ENCODE measurements at regions not wholly inside any gene's neighbourhood (a gene's known extent, or its start where the extent isn't known, plus 50 kb on each side); places are given as distances from the start of the nearest gene placed in this dataset.

- intact Hi-C loops (cut with DNase I): loop anchor here in 2 of 10 donors (10.0 kb wide), 3 partner anchors 482 to 912 kb away; no protein-coding TSS in a partner anchor
- WGBS, 2 donors: 48 to 50% methylated on average over 4 of the region's 4 CpGs
- Histone ChIP-seq H3K4me1 (no peaks in the 10 kb centered on the region), H3K4me3 (no peak overlapping the region), H3K27ac (no peak overlapping the region), H3K27me3 (peaks cover 0 to 47% (median 14%) of the 10 kb centered on the region in 7 donors), H3K9me3 (no peaks in the 10 kb centered on the region), H3K36me3 (no peaks in the 10 kb centered on the region)
- ATAC-seq (no peak), DNase-seq (no peak)
- no peak for TF ChIP-seq CTCF (IDR thresholded peaks at IDR 0.05)
These were observed 66.0 kb upstream of the PAX6 start for GRCh38 chr11:31877083-31877482.

DNA sequence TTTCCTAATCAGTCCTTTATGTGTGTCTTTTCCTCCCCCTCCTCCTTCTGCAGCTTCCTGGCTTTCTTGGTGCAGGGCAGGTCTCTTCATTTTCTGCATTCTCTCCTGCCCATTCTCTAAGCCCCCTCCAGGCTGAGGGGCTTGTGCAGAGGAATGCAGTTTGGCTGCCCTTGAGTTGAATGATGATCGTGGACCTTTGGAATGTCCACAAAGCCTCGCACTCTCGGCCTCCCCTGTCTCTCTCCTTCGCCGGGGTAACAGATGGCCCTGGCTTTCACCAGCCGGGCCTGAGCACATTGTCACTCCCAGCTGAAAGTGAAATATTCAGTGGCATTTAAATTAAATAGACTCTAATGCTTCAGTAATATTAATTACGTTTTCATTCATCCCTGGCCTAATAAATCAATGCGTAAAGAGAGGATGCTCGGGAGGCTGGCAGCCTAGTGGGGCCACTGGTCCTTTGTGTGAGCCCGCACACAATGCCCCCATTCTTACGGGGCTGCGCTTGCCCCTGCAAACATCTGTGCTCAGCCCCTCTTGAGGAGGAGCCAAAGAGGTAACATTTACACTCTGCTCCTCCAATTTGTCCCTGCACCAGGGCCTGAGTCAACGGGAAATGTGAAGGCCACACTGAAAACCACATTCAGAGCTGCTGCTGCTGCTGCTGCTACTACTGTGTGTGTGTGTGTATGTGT, 64.9 kb upstream of the PAX6 start:
- H3K9me3 ChIP-seq: no peaks in the 10 kb centered on the region
- H3K27me3 ChIP-seq: peaks cover 0 to 47% (median 18%) of the 10 kb centered on the region in 7 donors
- DNase-seq: no peak
- WGBS, 2 donors: 62 to 65% methylated on average over 13 of the region's 13 CpGs
- no peak overlapping the region for H3K27ac ChIP-seq
- H3K4me3 ChIP-seq: no peak overlapping the region
- no peak for TF ChIP-seq CTCF (IDR thresholded peaks at IDR 0.05)
- ATAC-seq: no peak
- intact Hi-C loops (cut with DNase I): loop anchor here in 2 of 10 donors (10.0 kb wide), 3 partner anchors 481 to 911 kb away; no protein-coding TSS in a partner anchor
- H3K4me1 ChIP-seq: no peaks in the 10 kb centered on the region
- H3K36me3 ChIP-seq: no peaks in the 10 kb centered on the region

DNA sequence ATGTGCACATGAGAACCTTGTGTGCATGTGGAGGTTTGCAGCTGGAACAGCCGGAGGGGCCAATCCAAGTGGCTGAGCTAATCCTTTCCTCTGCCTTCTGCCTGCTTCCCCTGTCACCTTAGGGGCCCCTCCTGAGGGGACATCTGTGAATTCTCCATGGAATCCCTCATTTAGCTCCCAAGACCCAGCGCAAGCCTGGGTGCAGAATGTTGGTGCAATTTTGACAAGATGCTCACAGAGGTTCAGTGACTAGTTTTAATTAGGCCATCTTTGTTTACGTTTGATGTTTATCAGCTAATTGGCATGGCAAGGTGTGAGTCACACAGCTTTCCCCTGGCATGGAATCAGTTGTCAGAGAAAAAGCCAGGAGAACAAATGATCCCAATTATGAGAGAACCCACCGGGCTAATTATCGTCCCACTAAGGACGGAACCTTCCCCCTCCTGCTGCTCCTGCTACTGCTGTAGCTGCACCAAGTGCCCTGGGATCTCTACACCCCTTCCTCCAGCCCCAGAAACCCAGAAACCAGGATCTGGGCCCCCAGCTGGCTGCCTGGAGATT, 63.6 kb upstream of the PAX6 start:
- TF ChIP-seq CTCF (IDR thresholded peaks at IDR 0.05): no peak
- intact Hi-C loops (cut with DNase I): loop anchor here in 9 of 10 donors (5.0 to 10.0 kb wide), 7 partner anchors 382 to 910 kb away; no protein-coding TSS in a partner anchor

DNA sequence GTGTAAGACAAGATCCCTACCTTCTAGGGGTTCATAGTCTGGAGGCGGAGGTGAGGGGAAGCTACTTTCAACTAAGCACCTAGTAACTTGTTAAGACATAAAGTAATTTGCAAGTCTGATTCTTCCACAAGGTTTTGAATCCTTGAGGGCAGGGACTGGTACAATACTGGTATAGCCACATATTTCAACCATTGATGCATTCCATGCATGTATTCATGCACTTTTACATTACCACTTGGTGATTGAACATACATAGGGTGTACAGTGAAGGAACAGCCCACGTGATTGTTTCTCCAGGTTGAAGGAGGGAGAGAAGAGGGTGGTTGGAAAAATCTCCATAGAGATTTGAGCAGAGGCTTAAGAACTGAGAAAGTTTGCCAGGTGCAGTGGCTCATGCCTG, 62.0 kb upstream of the PAX6 start:
- H3K27me3 ChIP-seq: peaks cover 0 to 69% (median 35%) of the 10 kb centered on the region in 7 donors
- TF ChIP-seq CTCF (IDR thresholded peaks at IDR 0.05): no peak
- no peaks in the 10 kb centered on the region for H3K9me3 ChIP-seq
- H3K4me3 ChIP-seq: no peak overlapping the region
- intact Hi-C loops (cut with DNase I): loop anchor here in 9 of 10 donors (5.0 to 10.0 kb wide), 7 partner anchors 381 to 908 kb away; no protein-coding TSS in a partner anchor
- ATAC-seq (no peak), DNase-seq (no peak)
- 70 to 80% methylated on average over 2 of the region's 2 CpGs for WGBS, 2 donors
- H3K4me1 ChIP-seq: no peaks in the 10 kb centered on the region
- H3K27ac ChIP-seq: no peak overlapping the region
- H3K36me3 ChIP-seq: no peaks in the 10 kb centered on the region

More for the DNA sequence above, 63.6 kb upstream of the PAX6 start:
- 50 to 59% methylated on average over 6 of the region's 6 CpGs for WGBS, 2 donors
- Histone ChIP-seq H3K4me1 (no peaks in the 10 kb centered on the region), H3K27ac (no peak overlapping the region), H3K9me3 (no peaks in the 10 kb centered on the region), H3K4me3 (no peak overlapping the region), H3K27me3 (peaks cover 0 to 53% (median 29%) of the 10 kb centered on the region in 7 donors), H3K36me3 (no peaks in the 10 kb centered on the region)
- ATAC-seq: no peak
- no peak for DNase-seq
